H9 (cell line): ENCODE measurements at regions not wholly inside any gene's neighbourhood (a gene's known extent, or its start where the extent isn't known, plus 50 kb on each side); places are given as distances from the start of the nearest gene placed in this dataset.

ENCODE experiments used
- DNase-seq: peaks from one replicate; pipeline ENCODE4 v3.0.0-alpha.2; 2017
- H2AFZ ChIP-seq: one replicate; pipeline ENCODE4 v1.6.1; 2013; ENCODE audit warnings: mild to moderate bottlenecking, low read length, control low read depth, moderate library complexity
- H2AK5ac ChIP-seq: 2 replicates; pipeline ENCODE4 v1.6.1; 2013; ENCODE audit warnings: low read length, control low read depth, mixed read lengths; ENCODE audit not compliant: insufficient read length
- H2BK120ac ChIP-seq: one replicate; pipeline ENCODE4 v1.6.1; 2013; ENCODE audit warnings: low read depth, mild to moderate bottlenecking, low read length, control low read depth, inconsistent platforms; ENCODE audit not compliant: poor library complexity, severe bottlenecking
- H2BK12ac ChIP-seq: 2 replicates; pipeline ENCODE4 v1.6.1; 2013; ENCODE audit warnings: low read length, control low read depth, mixed read lengths, low read depth; ENCODE audit not compliant: insufficient read length
- H2BK15ac ChIP-seq: 2 replicates; pipeline ENCODE4 v1.6.1; 2013; ENCODE audit warnings: low read depth, low read length, control low read depth
- H2BK20ac ChIP-seq: one replicate; pipeline ENCODE4 v1.6.1; 2013; ENCODE audit warnings: low read depth, mild to moderate bottlenecking, low read length, control low read depth, inconsistent platforms; ENCODE audit not compliant: poor library complexity, severe bottlenecking
- H2BK5ac ChIP-seq: 2 replicates; pipeline ENCODE4 v1.6.1; 2013; ENCODE audit warnings: low read length, control low read depth, mixed read lengths; ENCODE audit not compliant: insufficient read length
- H3K14ac ChIP-seq: 2 replicates; pipeline ENCODE4 v1.6.1; 2013; ENCODE audit warnings: low read length, control low read depth; ENCODE audit not compliant: insufficient read depth
- H3K18ac ChIP-seq: 2 replicates; pipeline ENCODE4 v1.6.1; 2013; ENCODE audit warnings: low read depth, mild to moderate bottlenecking, mixed read lengths, low read length, control low read depth; ENCODE audit not compliant: insufficient read length
- H3K23ac ChIP-seq: 2 replicates; pipeline ENCODE4 v1.6.1; 2013; ENCODE audit warnings: low read length, control low read depth, mixed read lengths, low read depth; ENCODE audit not compliant: insufficient read length
- H3K23me2 ChIP-seq: 2 replicates; pipeline ENCODE4 v1.6.1; 2013; ENCODE audit warnings: low read depth, mild to moderate bottlenecking, mixed read lengths, low read length, control low read depth; ENCODE audit not compliant: insufficient read length, poor library complexity, severe bottlenecking
- H3K27ac ChIP-seq: 2 replicates; pipeline ENCODE4 v1.5.1; 2013; ENCODE audit warnings: low read length, control low read depth, mixed read lengths, low read depth; ENCODE audit not compliant: insufficient read length
- H3K27me3 ChIP-seq: 2 replicates; pipeline ENCODE4 v1.6.1; 2013; ENCODE audit warnings: low read length, control low read depth, inconsistent platforms; ENCODE audit not compliant: insufficient read depth
- H3K4ac ChIP-seq: 2 replicates; pipeline ENCODE4 v1.6.1; 2013; ENCODE audit warnings: low read depth, mild to moderate bottlenecking, control low read depth, inconsistent platforms, low read length, moderate library complexity
- H3K4me1 ChIP-seq: 2 replicates; pipeline ENCODE4 v1.6.1; 2013; ENCODE audit warnings: low read length, control low read depth, inconsistent platforms; ENCODE audit not compliant: insufficient read depth
- H3K4me2 ChIP-seq: 2 replicates; pipeline ENCODE4 v1.6.1; 2013; ENCODE audit warnings: low read length, control low read depth, mixed read lengths; ENCODE audit not compliant: insufficient read length, insufficient read depth
- H3K56ac ChIP-seq: 2 replicates; pipeline ENCODE4 v1.6.1; 2013; ENCODE audit warnings: low read depth, mild to moderate bottlenecking, mixed read lengths, low read length, control low read depth; ENCODE audit not compliant: insufficient read length
- H3K79me1 ChIP-seq: 2 replicates; pipeline ENCODE4 v1.6.1; 2013; ENCODE audit warnings: low read depth, mild to moderate bottlenecking, moderate library complexity, low read length, control low read depth, inconsistent platforms; ENCODE audit not compliant: insufficient read depth, poor library complexity, severe bottlenecking
- H3K79me2 ChIP-seq: 2 replicates; pipeline ENCODE4 v1.6.1; 2013; ENCODE audit warnings: low read length, control low read depth, inconsistent platforms; ENCODE audit not compliant: insufficient read depth
- H3K9ac ChIP-seq: 2 replicates; pipeline ENCODE4 v1.6.1; 2013; ENCODE audit warnings: low read length, control low read depth, mixed read lengths; ENCODE audit not compliant: insufficient read length; ENCODE audit errors: extremely low read depth
- H3K9me3 ChIP-seq: one replicate; pipeline ENCODE4 v1.6.1; 2013; ENCODE audit warnings: low read depth, low read length, inconsistent platforms; ENCODE audit not compliant: control insufficient read depth
- H3T11ph ChIP-seq: one replicate; pipeline ENCODE4 v1.6.1; 2013; ENCODE audit warnings: mild to moderate bottlenecking, low read length, control low read depth, inconsistent platforms
- H4K20me1 ChIP-seq: one replicate; pipeline ENCODE4 v1.6.1; 2013; ENCODE audit not compliant: control insufficient read depth, insufficient read length, insufficient read depth
- H4K5ac ChIP-seq: 2 replicates; pipeline ENCODE4 v1.6.1; 2013; ENCODE audit warnings: low read depth, mild to moderate bottlenecking, mixed read lengths, low read length, control low read depth; ENCODE audit not compliant: insufficient read length
- H4K8ac ChIP-seq: replicated peaks from 2 replicates; pipeline ENCODE4 v1.6.1; 2013; ENCODE audit warnings: low read length, control low read depth, mixed read lengths, low read depth; ENCODE audit not compliant: insufficient read length
- H4K91ac ChIP-seq: 2 replicates; pipeline ENCODE4 v1.6.1; 2013; ENCODE audit warnings: low read depth, mild to moderate bottlenecking, moderate library complexity, mixed read lengths, low read length, control low read depth; ENCODE audit not compliant: insufficient read length
- H3K27ac Mint-ChIP-seq, 3 experiments: 2 replicates in 2 of 3; 3 replicates in 1 of 3; pipeline ENCODE4 v1.8.0; 2020 to 2021; ENCODE audit warnings: mixed read lengths in 3 of 3, mild to moderate bottlenecking in 1 of 3, moderate library complexity in 1 of 3
- H3K27me3 Mint-ChIP-seq: 2 replicates; pipeline ENCODE4 v1.8.0; 2021; ENCODE audit warnings: low read depth, mild to moderate bottlenecking, moderate library complexity, mixed read lengths
- H3K36me3 Mint-ChIP-seq, 3 experiments: 2 replicates in 2 of 3; 3 replicates in 1 of 3; pipeline ENCODE4 v1.8.0; 2020 to 2021; ENCODE audit warnings: low read depth in 3 of 3, mixed read lengths in 3 of 3; ENCODE audit not compliant: insufficient read depth in 1 of 3
- H3K4me1 Mint-ChIP-seq, 2 experiments: 2 replicates each; pipeline ENCODE4 v1.8.0; 2020; ENCODE audit warnings: mixed read lengths in 2 of 2
- H3K4me3 Mint-ChIP-seq, 2 experiments: 2 replicates in 1 of 2; 3 replicates in 1 of 2; pipeline ENCODE4 v1.8.0; 2020 to 2021; ENCODE audit warnings: mild to moderate bottlenecking in 2 of 2, mixed read lengths in 2 of 2, moderate library complexity in 1 of 2
- H3K9me3 Mint-ChIP-seq, 2 experiments: 2 replicates in 1 of 2; 3 replicates in 1 of 2; pipeline ENCODE4 v1.8.0; 2020; ENCODE audit warnings: mild to moderate bottlenecking in 2 of 2, mixed read lengths in 2 of 2, moderate library complexity in 1 of 2
- CTCF ChIP-seq: fragments of 200-600 bp; sonication (generic); conservative IDR thresholded peaks from 3 replicates; pipeline ENCODE4 v1.8.0; 2021; ENCODE audit warnings: antibody characterized with exemption, mild to moderate bottlenecking
- WGBS: extraction: QIAGEN DNeasy Blood & Tissue Kit; methylation state at CpG from one replicate; pipeline ENCODE4 v1.1.7; 2013; ENCODE audit warnings: missing lambda C conversion rate, low lambda C conversion rate, mixed read lengths; ENCODE audit not compliant: insufficient read length; ENCODE audit errors: extremely low coverage; 5-methylcytosine and 5-hydroxymethylcytosine counted together

DNA sequence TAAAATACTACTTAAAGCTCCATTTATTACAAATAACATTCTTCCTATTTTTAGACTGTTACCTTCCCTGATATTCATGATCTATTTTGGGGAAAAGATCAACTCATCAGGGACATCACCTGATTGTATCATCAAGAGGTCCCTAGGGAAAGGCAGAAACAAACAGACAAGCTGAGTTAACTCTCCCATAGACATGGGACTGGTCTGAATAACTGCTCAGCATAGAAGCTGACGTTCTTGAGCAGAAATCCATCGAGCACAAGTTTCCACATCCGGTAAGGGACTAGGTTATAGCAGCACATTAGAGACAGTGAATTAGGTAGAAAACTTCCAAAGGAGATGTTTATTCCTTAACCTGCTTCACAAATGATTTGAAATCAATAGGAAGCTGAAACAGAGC, 1100.4 kb upstream of the SLC39A10 start:
- H4K5ac ChIP-seq, result no peak overlapping the region
- no peak overlapping the region for H4K91ac ChIP-seq
- no peak overlapping the region for H2BK5ac ChIP-seq
- no peaks in the 10 kb centered on the region for H3K4me1 ChIP-seq
- H3K23ac ChIP-seq, result no peak overlapping the region
- no peak overlapping the region for H2AK5ac ChIP-seq
- no peak overlapping the region for H3K18ac ChIP-seq
- no peak overlapping the region for H3K56ac ChIP-seq
- Mint-ChIP-seq H3K36me3 (peaks cover 0 to 9% (median 7%) of the 10 kb centered on the region in 3 experiments; a peak in 4 of 7 replicates), H3K9me3 (peaks cover 11 to 17% of the 10 kb centered on the region in 2 experiments), H3K4me3 (no peak overlapping the region), H3K27me3 (no peaks in the 10 kb centered on the region), H3K4me1 (no peaks in the 10 kb centered on the region), H3K27ac (no peak overlapping the region)
- H2BK120ac ChIP-seq, result no peak overlapping the region
- no peaks in the 10 kb centered on the region for H3K79me1 ChIP-seq
- no peak overlapping the region for H2BK12ac ChIP-seq
- no peak overlapping the region for H2BK20ac ChIP-seq
- no CpG with 5 or more reads among the region's 3 CpGs for WGBS
- H3K79me2 ChIP-seq, result no peaks in the 10 kb centered on the region
- no peak overlapping the region for H3K14ac ChIP-seq
- H3K23me2 ChIP-seq, result no peaks in the 10 kb centered on the region
- no peak overlapping the region for H3K9ac ChIP-seq
- no peak overlapping the region for H3K4ac ChIP-seq
- no peak overlapping the region for H3K27ac ChIP-seq
- no peaks in the 10 kb centered on the region for H3K9me3 ChIP-seq
- no peaks in the 10 kb centered on the region for H3K27me3 ChIP-seq
- H3K4me2 ChIP-seq, result no peak overlapping the region
- H2BK15ac ChIP-seq, result no peak overlapping the region
- no peaks in the 10 kb centered on the region for H4K20me1 ChIP-seq
- no peak for TF ChIP-seq CTCF
- H2AFZ ChIP-seq, result no peak overlapping the region
- no peak overlapping the region for H3T11ph ChIP-seq
- no peak overlapping the region for H4K8ac ChIP-seq
- no peak for DNase-seq
